GM12865 (cell line): ENCODE measurements at regions not wholly inside any gene's neighbourhood (a gene's known extent, or its start where the extent isn't known, plus 50 kb on each side); places are given as distances from the start of the nearest gene placed in this dataset.

ENCODE experiments used
- DNase-seq: peaks from one replicate; pipeline ENCODE4 v3.0.0; 2010; ENCODE audit warnings: low read depth
- H3K4me3 ChIP-seq: 2 replicates; pipeline ENCODE4 v1.5.1; 2011; ENCODE audit warnings: mild to moderate bottlenecking, low read depth, low read length, control low read depth
- CTCF ChIP-seq: IDR thresholded peaks from 2 replicates; pipeline ENCODE4 v1.5.1; 2011; ENCODE audit warnings: low read length, control low read depth, low read depth, inconsistent platforms; ENCODE audit not compliant: insufficient read depth; ENCODE audit errors: missing control alignments

GRCh38 chr1:80050085-80050484 lies 1043.6 kb upstream of the ADGRL4 start:
- DNase-seq: no peak
- H3K4me3 ChIP-seq: no peak overlapping the region
- TF ChIP-seq CTCF: no peak

DNA sequence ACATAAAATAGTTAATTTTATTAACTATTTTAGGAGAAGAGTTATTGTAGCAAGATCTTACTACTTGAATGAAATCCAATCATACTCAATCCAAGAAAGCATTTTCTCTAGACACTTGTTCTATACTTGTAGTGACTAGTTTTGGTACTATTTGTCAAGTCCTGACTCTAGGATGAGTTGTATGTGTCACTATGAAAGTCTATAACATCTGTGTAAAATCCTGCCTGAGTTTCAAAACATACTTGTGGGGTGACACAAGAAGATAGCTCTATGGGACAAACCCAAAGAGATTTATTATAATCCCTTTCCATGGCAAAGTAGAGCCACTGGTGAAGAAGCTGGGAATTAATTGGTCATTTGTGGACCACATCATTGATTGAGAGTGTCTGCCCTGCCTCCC lies 1042.2 kb upstream of the ADGRL4 start:
- DNase-seq: no peak
- H3K4me3 ChIP-seq: no peak overlapping the region

DNA sequence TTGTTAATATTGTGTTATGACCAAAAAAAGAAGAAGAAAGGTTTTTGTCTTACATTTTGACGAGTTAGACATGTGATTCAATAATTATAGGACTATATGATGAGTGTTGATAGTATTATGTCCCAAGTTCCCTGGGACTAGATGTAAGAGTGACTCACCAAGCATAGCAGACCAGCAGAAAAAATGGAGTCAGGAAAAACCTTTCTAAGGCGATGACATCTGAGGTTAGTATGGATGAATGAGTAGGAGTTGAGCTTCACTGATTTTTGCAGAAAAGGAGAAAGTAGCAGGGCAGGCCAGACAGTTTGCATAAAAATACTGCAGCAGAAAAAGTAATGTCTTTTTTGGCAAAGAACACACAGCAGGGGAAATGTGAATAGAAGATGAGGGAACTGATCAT lies 1041.3 kb upstream of the ADGRL4 start:
- DNase-seq: no peak
- H3K4me3 ChIP-seq: no peak overlapping the region
- no peak for TF ChIP-seq CTCF

More for the DNA sequence above, 1042.2 kb upstream of the ADGRL4 start:
- no peak for TF ChIP-seq CTCF

DNA sequence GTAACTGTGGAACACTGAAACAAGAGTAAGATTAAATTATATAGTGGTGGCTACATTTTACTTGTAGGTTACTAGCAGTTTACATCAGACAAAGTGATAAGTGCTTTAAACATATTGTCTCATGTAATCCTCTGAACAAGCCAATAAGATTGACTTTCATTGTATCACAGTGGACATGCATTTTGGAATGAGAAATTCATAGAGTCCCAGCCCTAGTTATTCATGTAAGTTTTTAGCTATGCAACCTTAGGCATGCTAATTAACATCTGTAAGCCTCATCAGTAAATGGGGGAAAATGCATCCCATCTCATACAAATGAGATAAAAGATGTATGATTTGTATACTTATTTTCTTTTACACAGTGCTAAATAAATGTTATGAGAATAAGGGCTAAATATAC lies 1038.1 kb upstream of the ADGRL4 start:
- no peak for DNase-seq
- no peak overlapping the region for H3K4me3 ChIP-seq
- no peak for TF ChIP-seq CTCF

DNA sequence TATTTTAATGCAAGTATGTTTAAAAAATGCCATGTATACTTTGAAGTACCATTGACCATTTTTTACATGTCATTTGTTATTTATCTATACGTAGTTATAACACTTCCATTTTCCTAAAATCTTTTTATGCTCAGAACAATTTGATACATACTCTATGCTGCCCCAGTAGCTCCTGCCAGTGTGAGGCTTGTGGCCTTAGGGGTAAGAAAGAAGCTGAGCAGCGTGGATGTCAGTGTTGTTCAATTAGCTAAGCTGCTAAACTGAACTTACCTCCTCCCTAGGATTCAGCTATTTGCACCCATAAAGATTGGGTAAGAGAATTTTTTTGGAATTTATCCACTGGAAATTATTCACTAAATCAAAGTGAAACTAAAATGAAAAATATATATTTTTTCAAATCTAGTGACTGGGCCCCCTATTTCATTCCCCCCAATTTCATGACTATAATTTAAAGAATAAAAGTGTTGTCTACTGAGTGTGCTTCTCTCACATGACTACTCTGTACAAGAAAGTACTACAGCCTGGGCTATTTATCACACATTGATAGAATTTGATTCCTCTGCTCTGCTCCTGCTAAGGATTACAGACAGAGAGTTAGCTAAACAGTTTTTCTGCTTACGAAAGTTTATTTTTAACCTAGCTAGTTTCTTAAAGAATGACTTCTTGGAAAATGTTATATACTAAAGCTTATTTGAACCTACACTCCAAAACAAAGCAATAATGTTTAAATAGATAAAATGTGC lies 1030.3 kb upstream of the ADGRL4 start:
- no peak overlapping the region for H3K4me3 ChIP-seq
- TF ChIP-seq CTCF: no peak
- no peak for DNase-seq

GRCh38 chr1:80023358-80023757 lies 1016.8 kb upstream of the ADGRL4 start:
- DNase-seq: no peak
- no peak for TF ChIP-seq CTCF

GRCh38 chr1:80021891-80022290 lies 1015.4 kb upstream of the ADGRL4 start:
- no peak for TF ChIP-seq CTCF
- no peak overlapping the region for H3K4me3 ChIP-seq
- DNase-seq: no peak

More at GRCh38 chr1:80023358-80023757, 1016.8 kb upstream of the ADGRL4 start:
- no peak overlapping the region for H3K4me3 ChIP-seq
